Lower leg skin (tissue), 3 donors: ENCODE measurements at regions not wholly inside any gene's neighbourhood (a gene's known extent, or its start where the extent isn't known, plus 50 kb on each side); places are given as distances from the start of the nearest gene placed in this dataset.
"Not testable (repeated sequence)": the region's sequence is repeated elsewhere in the genome, so short reads cannot be mapped to it uniquely, and the experiment has no call there.

Experiments used
- DNase-seq, 2 donors: peaks; one replicate each; pipeline ENCODE4 v3.0.0-alpha.2; 2019; ENCODE audit warnings: low spot score in 2 of 2
- H3K4me3 ChIP-seq: fragments of 200-600 bp; sonication (generic); 2 replicates; pipeline ENCODE4 v1.5.1; 2017; ENCODE audit warnings: mild to moderate bottlenecking, low read depth; ENCODE audit not compliant: poor library complexity, severe bottlenecking
- WGBS, 2 donors: methylation state at CpG; one replicate each; pipeline ENCODE4 v1.1.5; 2018; 5-methylcytosine and 5-hydroxymethylcytosine counted together
- intact Hi-C: fragments of 100-400 bp; cut with DNase I; formaldehyde crosslinking; loops from one replicate; pipeline ENCODE4 v1.15.0; 2023; ENCODE audit warnings: low total_unique reads

DNA sequence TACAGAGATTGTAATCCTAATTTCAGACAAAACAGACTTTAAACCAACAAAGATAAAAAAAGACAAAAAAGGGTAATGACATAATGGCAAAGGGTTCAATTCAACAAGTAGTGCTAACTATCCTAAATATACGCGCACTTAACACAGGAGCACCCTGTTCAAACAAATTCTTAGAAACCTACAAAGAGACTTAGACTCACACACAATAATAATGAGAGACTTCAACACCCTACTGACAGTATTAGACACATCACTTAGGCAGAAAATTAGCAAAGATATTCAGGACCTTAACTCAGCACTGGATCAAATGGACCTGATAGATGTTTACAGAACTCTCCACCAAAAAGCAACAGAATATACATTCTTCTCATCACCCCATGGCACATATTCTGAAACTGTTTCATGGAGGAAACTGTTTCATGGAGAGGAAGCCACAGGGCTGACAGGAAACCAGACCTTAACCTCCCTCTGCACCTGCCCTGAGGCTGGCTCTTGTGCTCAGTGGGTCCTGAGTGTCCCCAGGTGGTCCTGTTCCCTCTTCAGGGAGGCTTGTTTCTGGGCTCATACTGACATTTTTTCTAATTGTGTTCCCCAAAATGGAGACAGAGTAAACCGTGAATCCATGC is 54.7 kb downstream of the OR4M2 start:
- intact Hi-C loops, DNase-seq, H3K4me3 ChIP-seq: not testable (repeated sequence)
- no CpG with 5 or more reads among the region's 3 CpGs for WGBS, 2 donors

GRCh38 chr15:22137572-22137971 is 57.2 kb downstream of the OR4M2 start:
- DNase-seq, H3K4me3 ChIP-seq, intact Hi-C loops: not testable (repeated sequence)
- no CpG with 5 or more reads among the region's 7 CpGs for whole genome bisulfite sequencing, 2 donors

- H3K4me3 ChIP-seq, DNase-seq, intact Hi-C loops: not testable (repeated sequence)
- no CpG with 5 or more reads among the region's 9 CpGs for WGBS, 2 donors
Observed at GRCh38 chr15:22141106-22141505, 60.8 kb downstream of the OR4M2 start.

- H3K4me3 ChIP-seq, DNase-seq, intact Hi-C loops: not testable (repeated sequence)
- no CpG with 5 or more reads among the region's 7 CpGs for WGBS, 2 donors
Observed at GRCh38 chr15:22148109-22148508, 67.8 kb downstream of the OR4M2 start.

DNA sequence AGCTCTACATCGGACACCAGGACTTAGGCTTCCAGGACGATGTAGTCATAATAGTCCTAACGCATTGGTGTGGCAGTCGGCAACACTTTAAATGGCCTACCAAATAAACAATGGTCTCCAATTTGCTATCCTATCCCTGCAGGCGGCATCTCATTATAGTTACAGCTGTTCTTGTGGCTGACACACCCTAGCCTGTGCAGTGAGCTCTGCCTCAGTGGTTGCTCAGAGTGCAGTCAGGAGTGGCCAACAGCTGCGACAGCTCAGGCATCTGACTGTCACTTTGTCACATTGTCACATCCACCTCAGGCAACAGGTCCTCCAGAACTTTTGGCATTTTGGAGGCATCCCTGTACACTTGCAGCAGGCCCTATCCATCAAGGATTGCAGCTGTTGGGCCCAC is 77.9 kb downstream of the OR4M2 start:
- WGBS, 2 donors, result no CpG with 5 or more reads among the region's 6 CpGs
- H3K4me3 ChIP-seq, intact Hi-C loops, DNase-seq: not testable (repeated sequence)

DNA sequence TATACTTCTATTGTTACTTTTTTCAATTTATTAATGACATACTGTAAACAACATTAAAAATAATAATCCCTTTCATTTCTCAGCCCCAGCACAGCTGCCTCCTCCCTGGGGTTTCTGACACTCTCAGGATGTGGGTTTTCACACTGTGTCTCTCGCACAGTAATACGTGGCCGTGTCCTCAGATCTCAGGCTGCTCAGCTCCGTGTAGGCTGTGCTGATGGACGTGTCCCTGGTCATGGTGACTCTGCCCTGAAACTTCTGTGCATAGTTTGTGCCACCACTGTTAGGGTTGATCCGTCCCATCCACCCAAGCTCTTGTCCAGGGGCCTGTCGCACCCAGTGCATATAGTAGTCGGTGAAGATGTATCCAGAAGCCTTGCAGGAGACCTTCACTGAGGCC is 80.0 kb downstream of the OR4M2 start:
- no CpG with 5 or more reads among the region's 8 CpGs for WGBS, 2 donors
- H3K4me3 ChIP-seq, DNase-seq, intact Hi-C loops: not testable (repeated sequence)

DNA sequence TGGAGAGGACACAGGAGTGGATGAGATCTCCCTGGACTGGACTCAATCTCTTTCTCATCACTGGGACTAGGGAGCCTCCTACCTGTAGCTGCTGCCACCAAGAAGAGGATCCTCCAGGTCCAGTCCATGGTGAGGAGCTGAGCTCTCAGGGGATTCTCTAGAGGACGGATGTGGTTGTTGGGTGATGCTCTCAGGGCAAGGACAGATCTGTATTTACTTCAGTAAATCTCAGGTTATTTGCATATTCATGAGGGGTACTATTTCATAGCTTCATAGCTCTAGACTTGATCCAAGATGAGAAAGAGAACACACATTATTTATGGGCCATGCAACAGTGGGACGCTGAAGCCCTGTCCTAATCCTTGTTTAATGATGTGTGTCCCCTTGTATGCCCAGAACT is 80.4 kb downstream of the OR4M2 start:
- intact Hi-C loops, H3K4me3 ChIP-seq, DNase-seq: not testable (repeated sequence)
- no CpG with 5 or more reads among the region's 2 CpGs for WGBS, 2 donors

- H3K4me3 ChIP-seq, intact Hi-C loops, DNase-seq: not testable (repeated sequence)
- WGBS, 2 donors, result no CpG with 5 or more reads among the region's 4 CpGs
Observed at GRCh38 chr15:22161398-22161797, 81.1 kb downstream of the OR4M2 start.

GRCh38 chr15:22163715-22164114 is 83.4 kb downstream of the OR4M2 start:
- intact Hi-C loops, DNase-seq, H3K4me3 ChIP-seq: not testable (repeated sequence)
- WGBS, 2 donors, result no CpG with 5 or more reads among the region's 5 CpGs

DNA sequence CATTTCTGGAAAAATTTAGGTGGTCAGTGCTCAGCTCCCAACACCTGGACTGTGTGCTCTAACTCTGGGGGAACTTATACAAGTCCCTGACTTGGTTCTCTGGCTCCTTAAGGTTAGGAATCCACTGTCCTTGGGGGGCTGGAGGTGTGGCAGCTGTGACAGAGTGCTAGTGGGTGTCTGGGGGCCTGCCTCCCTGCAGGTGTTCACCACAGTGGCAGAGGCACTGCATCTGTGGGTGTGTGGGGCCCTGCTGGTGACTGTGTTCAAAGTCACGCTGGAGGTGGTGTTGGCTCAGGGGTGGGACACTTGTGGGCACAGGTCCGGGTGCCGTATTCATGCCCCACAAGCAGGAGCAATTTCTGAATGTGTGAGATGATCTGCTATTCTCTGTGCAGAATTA is 87.2 kb downstream of the OR4M2 start:
- H3K4me3 ChIP-seq, DNase-seq, intact Hi-C loops: not testable (repeated sequence)
- WGBS, 2 donors, result no CpG with 5 or more reads among the region's 3 CpGs

DNA sequence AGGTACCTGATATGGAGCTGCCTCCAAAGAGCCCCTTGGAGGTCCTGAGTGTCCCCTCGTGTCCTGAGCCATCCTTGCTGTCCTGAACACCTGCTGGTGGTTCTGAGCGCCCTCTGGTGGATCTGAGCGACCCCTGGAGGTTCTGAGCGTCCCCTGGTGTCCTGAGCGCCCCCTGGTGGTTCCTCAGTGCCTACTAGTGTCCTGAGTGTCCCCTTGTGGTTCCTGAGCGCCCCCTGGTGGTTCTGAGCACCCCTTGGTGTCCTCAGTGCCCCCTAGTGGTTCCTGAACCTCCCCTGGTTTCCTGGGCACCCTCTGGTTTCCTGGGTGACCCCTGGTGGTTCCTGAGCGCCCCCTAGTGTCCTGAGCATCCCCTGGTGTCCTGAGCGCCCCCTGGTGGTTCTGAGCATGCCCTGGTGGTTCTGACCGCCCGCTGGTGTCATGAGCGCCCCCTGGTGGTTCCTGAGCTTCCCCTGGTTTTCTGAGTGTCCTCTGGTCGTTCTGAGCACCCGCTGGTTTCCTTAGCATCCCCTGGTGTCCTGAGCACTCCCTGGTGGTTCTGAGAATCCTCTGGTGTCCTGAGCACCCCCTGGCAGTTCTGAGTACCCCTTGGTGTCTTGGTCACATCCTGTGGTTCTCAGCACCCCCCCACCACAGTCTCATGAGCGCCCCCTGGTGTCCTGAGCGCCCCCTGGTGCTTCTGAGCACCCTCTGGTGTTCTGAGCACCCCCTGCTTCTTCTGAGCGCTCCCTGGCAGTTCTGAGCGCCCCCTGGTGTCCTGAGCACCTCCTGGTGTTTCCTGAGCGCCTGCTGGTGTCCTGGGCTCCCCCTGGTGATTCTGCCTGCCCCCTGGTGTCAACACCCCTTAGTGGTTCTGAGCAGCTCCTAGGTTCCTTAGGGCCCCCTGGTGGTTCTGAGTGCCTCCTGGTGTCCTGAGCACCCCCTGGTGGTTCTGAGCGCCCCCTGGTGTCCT is 93.0 kb downstream of the OR4M2 start:
- WGBS, 2 donors, result no CpG with 5 or more reads among the region's 19 CpGs
- H3K4me3 ChIP-seq, intact Hi-C loops, DNase-seq: not testable (repeated sequence)

DNA sequence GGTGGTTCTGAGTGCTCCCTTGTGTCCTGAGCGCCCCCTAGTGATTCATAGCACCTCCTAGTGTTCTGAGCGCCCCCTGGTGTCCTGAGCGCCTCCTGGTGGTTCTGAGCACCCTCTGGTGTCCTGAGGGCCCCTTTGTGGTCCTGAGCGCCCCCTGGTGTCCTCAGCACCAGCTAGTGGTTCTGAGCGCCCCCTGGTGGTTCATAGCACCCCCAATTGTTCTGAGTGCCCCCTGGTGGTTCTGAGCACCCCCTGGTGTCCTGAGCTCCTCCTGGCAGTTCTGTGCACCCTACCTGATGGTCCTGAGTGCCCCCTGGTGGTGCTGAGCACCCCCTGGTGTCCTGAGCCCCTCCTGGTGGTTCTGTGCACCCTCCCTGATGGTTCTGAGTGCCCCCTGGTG is 93.8 kb downstream of the OR4M2 start:
- DNase-seq, intact Hi-C loops, H3K4me3 ChIP-seq: not testable (repeated sequence)
- no CpG with 5 or more reads among the region's 5 CpGs for WGBS, 2 donors

- WGBS, 2 donors, result no CpG with 5 or more reads among the region's 7 CpGs
- intact Hi-C loops, H3K4me3 ChIP-seq, DNase-seq: not testable (repeated sequence)
Observed at GRCh38 chr15:22177965-22178364, 97.6 kb downstream of the OR4M2 start.

DNA sequence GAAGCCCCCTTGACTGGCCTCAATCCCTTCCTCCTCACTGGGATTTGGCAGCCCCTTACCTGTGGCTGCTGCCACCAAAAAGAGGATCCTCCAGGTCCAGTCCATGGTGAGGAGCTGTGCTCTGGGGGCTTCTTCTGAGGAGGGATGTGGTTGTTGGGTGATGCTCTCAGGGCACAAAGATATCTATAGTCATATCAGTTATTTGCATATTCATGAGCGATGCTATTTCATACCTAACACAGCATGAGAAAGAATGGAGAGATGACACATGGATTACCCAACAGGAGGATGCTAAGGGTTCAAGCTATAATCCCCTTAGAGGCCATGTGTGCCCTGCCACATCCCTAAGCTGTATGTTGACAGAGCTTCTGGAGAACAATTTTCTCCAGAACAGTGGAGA is 98.1 kb downstream of the OR4M2 start:
- WGBS, 2 donors, result no CpG with 5 or more reads among the region's 1 CpG
- DNase-seq, intact Hi-C loops, H3K4me3 ChIP-seq: not testable (repeated sequence)

DNA sequence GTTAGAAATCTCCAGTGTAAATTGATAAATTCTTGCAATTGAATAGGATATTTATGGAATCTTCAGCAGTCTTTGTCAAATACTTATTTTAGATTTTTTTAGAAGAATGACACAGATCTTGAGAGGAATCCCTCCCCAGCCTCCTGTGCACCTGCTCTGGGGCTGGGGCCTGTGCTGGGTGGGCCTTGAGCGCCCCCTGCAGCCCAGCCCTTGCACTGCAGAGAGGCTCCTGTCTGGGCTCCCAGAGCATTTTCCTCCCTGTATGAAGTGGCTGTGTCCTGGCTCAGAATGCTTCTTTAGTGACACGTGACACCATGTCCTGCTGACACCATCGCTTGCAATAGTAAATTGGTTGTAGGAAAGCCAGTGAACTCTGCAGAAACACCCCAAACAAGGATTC is 98.7 kb downstream of the OR4M2 start:
- intact Hi-C loops, DNase-seq, H3K4me3 ChIP-seq: not testable (repeated sequence)
- no CpG with 5 or more reads among the region's 3 CpGs for WGBS, 2 donors
